ENCODE measurements at regions not wholly inside any gene's neighbourhood (a gene's known extent, or its start where the extent isn't known, plus 50 kb on each side); places are given as distances from the start of the nearest gene placed in this dataset.

GRCh38 chr19:31553112-31553845 lies 204.0 kb upstream of the TSHZ3 start:
- no peak for DNase-seq (ENCODE audit: low read depth)
- H3K4me3 ChIP-seq (ENCODE audit: low read length), result no peak overlapping the region
- no peak for TF ChIP-seq CTCF (conservative IDR thresholded peaks at IDR 0.05; ENCODE audit: low read depth, low read length)

GRCh38 chr19:31553846-31554215 lies 204.6 kb upstream of the TSHZ3 start:
- H3K4me3 ChIP-seq (ENCODE audit: low read length), result no peak overlapping the region
- no peak for DNase-seq (ENCODE audit: low read depth)
- no peak for TF ChIP-seq CTCF (conservative IDR thresholded peaks at IDR 0.05; ENCODE audit: low read depth, low read length)

GRCh38 chr19:31554360-31554759 lies 205.1 kb upstream of the TSHZ3 start:
- no peak for TF ChIP-seq CTCF (conservative IDR thresholded peaks at IDR 0.05; ENCODE audit: low read depth, low read length)
- no peak for DNase-seq (ENCODE audit: low read depth)
- no peak overlapping the region for H3K4me3 ChIP-seq (ENCODE audit: low read length)

- H3K4me3 ChIP-seq (ENCODE audit: low read length), result no peak overlapping the region
- no peak for DNase-seq (ENCODE audit: low read depth)
- TF ChIP-seq CTCF (conservative IDR thresholded peaks at IDR 0.05; ENCODE audit: low read depth, low read length), result no peak
These were observed 206.5 kb upstream of the TSHZ3 start for GRCh38 chr19:31555634-31556215.

GRCh38 chr19:31559494-31559893 lies 210.3 kb upstream of the TSHZ3 start:
- no peak for TF ChIP-seq CTCF (conservative IDR thresholded peaks at IDR 0.05; ENCODE audit: low read depth, low read length)
- H3K4me3 ChIP-seq (ENCODE audit: low read length), result no peak overlapping the region
- DNase-seq (ENCODE audit: low read depth), result no peak

- H3K4me3 ChIP-seq (ENCODE audit: low read length), result no peak overlapping the region
- DNase-seq (ENCODE audit: low read depth), result no peak
- no peak for TF ChIP-seq CTCF (conservative IDR thresholded peaks at IDR 0.05; ENCODE audit: low read depth, low read length)
These were observed 211.1 kb upstream of the TSHZ3 start for GRCh38 chr19:31560086-31561060.
